ENCODE measurements at regions not wholly inside any gene's neighbourhood (a gene's known extent, or its start where the extent isn't known, plus 50 kb on each side); places are given as distances from the start of the nearest gene placed in this dataset.
"Not testable (repeated sequence)": the region's sequence is repeated elsewhere in the genome, so short reads cannot be mapped to it uniquely, and the experiment has no call there.

- TF ChIP-seq CTCF (IDR thresholded peaks at IDR 0.05 in 4 of 5, conservative IDR thresholded peaks at IDR 0.05 in 1 of 5) (no peak), POLR2A (IDR thresholded peaks at IDR 0.05) (no peak)
- ATAC-seq (no peak), DNase-seq (no peak)
- no peaks in the 10 kb centered on the region for H3K4me1 ChIP-seq
- H3K9me3 ChIP-seq, result no peaks in the 10 kb centered on the region
- in situ Hi-C loops (cut with MboI; ENCODE audit: low sequenced_read_pairs in 4 of 4) (no loop called here), intact Hi-C loops (cut with DNase I; ENCODE audit: low total_unique reads) (no loop called here)
- no peaks in the 10 kb centered on the region for H3K27me3 ChIP-seq
- H3K27ac ChIP-seq, result peak overlapping the region in 1 of 4 donors; percentile 35
- peak overlapping the region in 2 of 4 donors; percentile 25 to 31 for H3K4me3 ChIP-seq
- no peaks in the 10 kb centered on the region for H3K36me3 ChIP-seq
These were observed 2925.9 kb upstream of the OR11H1 start for GRCh38 chr22:12601870-12602779.

GRCh38 chr22:12603399-12603798, 2924.6 kb upstream of the OR11H1 start:
- H3K4me1 ChIP-seq; H3K27me3 ChIP-seq; intact Hi-C loops (cut with DNase I; ENCODE audit: low total_unique reads); DNase-seq; ATAC-seq; H3K27ac ChIP-seq; H3K4me3 ChIP-seq; in situ Hi-C loops (cut with MboI; ENCODE audit: low sequenced_read_pairs in 4 of 4); H3K36me3 ChIP-seq; H3K9me3 ChIP-seq: not testable (repeated sequence)

DNA sequence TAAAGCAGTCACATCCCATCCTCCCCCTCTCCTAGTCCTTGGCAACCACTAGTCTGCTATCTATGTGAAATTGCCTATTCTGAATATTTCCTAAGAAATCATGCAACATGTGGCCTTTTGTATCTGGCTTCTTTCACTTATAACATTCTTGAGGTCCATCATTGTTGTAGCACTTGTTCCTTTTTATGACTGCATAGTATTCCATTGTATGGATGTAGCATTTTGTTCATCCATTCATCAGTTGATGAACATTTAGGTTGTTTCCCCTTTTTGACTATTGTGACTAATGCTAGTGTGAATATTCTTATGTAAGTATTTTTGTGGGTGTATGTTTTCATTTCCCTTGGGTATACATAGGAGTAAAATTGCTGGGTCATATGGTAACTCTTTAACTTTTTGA, 2924.2 kb upstream of the OR11H1 start:
- H3K27me3 ChIP-seq; H3K36me3 ChIP-seq; intact Hi-C loops (cut with DNase I; ENCODE audit: low total_unique reads); in situ Hi-C loops (cut with MboI; ENCODE audit: low sequenced_read_pairs in 4 of 4); H3K4me1 ChIP-seq; ATAC-seq; DNase-seq; H3K27ac ChIP-seq; H3K9me3 ChIP-seq; H3K4me3 ChIP-seq: not testable (repeated sequence)

- in situ Hi-C loops (cut with MboI; ENCODE audit: low sequenced_read_pairs in 4 of 4); ATAC-seq; H3K9me3 ChIP-seq; H3K4me3 ChIP-seq; H3K27ac ChIP-seq; DNase-seq; H3K27me3 ChIP-seq; H3K36me3 ChIP-seq; intact Hi-C loops (cut with DNase I; ENCODE audit: low total_unique reads); H3K4me1 ChIP-seq: not testable (repeated sequence)
These were observed 2919.5 kb upstream of the OR11H1 start for GRCh38 chr22:12608454-12608853.

DNA sequence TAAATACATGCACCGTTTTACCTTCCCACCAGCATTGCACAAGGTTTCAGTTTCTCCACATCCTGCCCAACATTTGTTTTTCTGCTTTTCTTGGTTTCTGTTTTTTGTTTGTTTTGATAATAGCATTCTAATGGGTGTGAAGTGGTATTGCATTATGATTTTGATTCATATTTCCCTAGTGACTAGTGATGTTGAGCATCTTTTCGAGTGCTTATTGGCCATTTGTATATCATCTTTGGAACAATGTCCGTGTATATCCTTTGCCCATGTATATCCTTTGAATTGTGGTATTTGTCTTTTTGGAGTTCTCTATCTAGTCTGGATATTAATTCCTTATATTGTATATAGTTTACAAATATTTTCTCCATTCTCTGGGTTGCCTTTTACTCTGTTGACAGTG, 2914.8 kb upstream of the OR11H1 start:
- TF ChIP-seq CTCF (IDR thresholded peaks at IDR 0.05 in 4 of 5, conservative IDR thresholded peaks at IDR 0.05 in 1 of 5), result no peak
- TF ChIP-seq POLR2A (IDR thresholded peaks at IDR 0.05), result no peak
- DNase-seq, result no peak
- no peak overlapping the region for H3K4me3 ChIP-seq
- no peak overlapping the region for H3K27ac ChIP-seq
- no peak for ATAC-seq
- no peaks in the 10 kb centered on the region for H3K4me1 ChIP-seq
- no peaks in the 10 kb centered on the region for H3K9me3 ChIP-seq
- H3K27me3 ChIP-seq, result no peaks in the 10 kb centered on the region
- no peaks in the 10 kb centered on the region for H3K36me3 ChIP-seq
- in situ Hi-C loops (cut with MboI; ENCODE audit: low sequenced_read_pairs in 4 of 4), result no loop called here
- intact Hi-C loops (cut with DNase I; ENCODE audit: low total_unique reads), result no loop called here

- intact Hi-C loops (cut with DNase I; ENCODE audit: low total_unique reads); in situ Hi-C loops (cut with MboI; ENCODE audit: low sequenced_read_pairs in 4 of 4); H3K9me3 ChIP-seq: not testable (repeated sequence)
These were observed 2914.1 kb upstream of the OR11H1 start for GRCh38 chr22:12613907-12614306.

GRCh38 chr22:12626894-12627293, 2901.1 kb upstream of the OR11H1 start:
- in situ Hi-C loops (cut with MboI; ENCODE audit: low sequenced_read_pairs in 4 of 4); H3K36me3 ChIP-seq; H3K27me3 ChIP-seq: not testable (repeated sequence)

More at GRCh38 chr22:12613907-12614306, 2914.1 kb upstream of the OR11H1 start:
- not testable (repeated sequence) for H3K4me1 ChIP-seq, H3K27me3 ChIP-seq, H3K4me3 ChIP-seq, DNase-seq, H3K27ac ChIP-seq, H3K36me3 ChIP-seq, ATAC-seq

GRCh38 chr22:12629815-12630214, 2898.2 kb upstream of the OR11H1 start:
- H3K36me3 ChIP-seq; H3K27ac ChIP-seq; H3K9me3 ChIP-seq; ATAC-seq; H3K4me1 ChIP-seq; in situ Hi-C loops (cut with MboI; ENCODE audit: low sequenced_read_pairs in 4 of 4); H3K4me3 ChIP-seq; intact Hi-C loops (cut with DNase I; ENCODE audit: low total_unique reads); H3K27me3 ChIP-seq; DNase-seq: not testable (repeated sequence)

More at GRCh38 chr22:12626894-12627293, 2901.1 kb upstream of the OR11H1 start:
- H3K27ac ChIP-seq; DNase-seq; H3K4me1 ChIP-seq; ATAC-seq; intact Hi-C loops (cut with DNase I; ENCODE audit: low total_unique reads); H3K4me3 ChIP-seq; H3K9me3 ChIP-seq: not testable (repeated sequence)

DNA sequence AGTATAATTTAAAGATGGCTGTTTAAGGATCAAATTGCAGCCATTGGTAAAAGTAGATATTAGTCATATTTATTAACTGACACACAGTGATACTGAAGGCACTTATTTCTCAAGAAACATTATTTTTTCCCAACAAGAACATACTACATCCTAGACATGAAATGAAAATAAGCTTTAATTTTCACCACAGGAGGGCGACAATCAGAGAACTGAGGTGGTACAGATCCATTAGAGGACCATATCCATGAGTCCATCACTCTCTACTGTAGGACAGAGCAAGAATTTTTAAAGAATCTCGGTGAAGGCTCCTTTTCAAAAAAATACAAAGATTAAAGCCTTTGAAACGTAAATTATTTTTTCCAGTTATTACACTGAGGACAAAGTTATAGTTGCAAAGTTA, 2897.0 kb upstream of the OR11H1 start:
- ATAC-seq; in situ Hi-C loops (cut with MboI; ENCODE audit: low sequenced_read_pairs in 4 of 4); H3K27me3 ChIP-seq; intact Hi-C loops (cut with DNase I; ENCODE audit: low total_unique reads); DNase-seq; H3K27ac ChIP-seq; H3K4me3 ChIP-seq; H3K36me3 ChIP-seq; H3K4me1 ChIP-seq; H3K9me3 ChIP-seq: not testable (repeated sequence)

GRCh38 chr22:12637566-12638166, 2890.3 kb upstream of the OR11H1 start:
- intact Hi-C loops (cut with DNase I; ENCODE audit: low total_unique reads); H3K27ac ChIP-seq; DNase-seq; H3K36me3 ChIP-seq; in situ Hi-C loops (cut with MboI; ENCODE audit: low sequenced_read_pairs in 4 of 4); H3K27me3 ChIP-seq; H3K4me3 ChIP-seq; H3K9me3 ChIP-seq; ATAC-seq; H3K4me1 ChIP-seq: not testable (repeated sequence)

Data from gastrocnemius medialis (tissue), 4 donors.